ENCODE measurements at regions not wholly inside any gene's neighbourhood (a gene's known extent, or its start where the extent isn't known, plus 50 kb on each side); places are given as distances from the start of the nearest gene placed in this dataset.
A peak's percentile ranks its signal among the peaks of the same experiment; 100 is the strongest.

GRCh38 chr15:47184003-47184907 lies 533.0 kb upstream of the SEMA6D start:
- no peak for DNase-seq
- H3K4me2 ChIP-seq (replicated peaks; ENCODE audit: low read depth, low read length, poor library complexity, severe bottlenecking), result peak overlapping the region; percentile 37
- H2AFZ ChIP-seq (ENCODE audit: insufficient read depth, low read depth, low read length, poor library complexity, severe bottlenecking), result peak overlapping the region; percentile 27
- TF ChIP-seq, protein P1, sequence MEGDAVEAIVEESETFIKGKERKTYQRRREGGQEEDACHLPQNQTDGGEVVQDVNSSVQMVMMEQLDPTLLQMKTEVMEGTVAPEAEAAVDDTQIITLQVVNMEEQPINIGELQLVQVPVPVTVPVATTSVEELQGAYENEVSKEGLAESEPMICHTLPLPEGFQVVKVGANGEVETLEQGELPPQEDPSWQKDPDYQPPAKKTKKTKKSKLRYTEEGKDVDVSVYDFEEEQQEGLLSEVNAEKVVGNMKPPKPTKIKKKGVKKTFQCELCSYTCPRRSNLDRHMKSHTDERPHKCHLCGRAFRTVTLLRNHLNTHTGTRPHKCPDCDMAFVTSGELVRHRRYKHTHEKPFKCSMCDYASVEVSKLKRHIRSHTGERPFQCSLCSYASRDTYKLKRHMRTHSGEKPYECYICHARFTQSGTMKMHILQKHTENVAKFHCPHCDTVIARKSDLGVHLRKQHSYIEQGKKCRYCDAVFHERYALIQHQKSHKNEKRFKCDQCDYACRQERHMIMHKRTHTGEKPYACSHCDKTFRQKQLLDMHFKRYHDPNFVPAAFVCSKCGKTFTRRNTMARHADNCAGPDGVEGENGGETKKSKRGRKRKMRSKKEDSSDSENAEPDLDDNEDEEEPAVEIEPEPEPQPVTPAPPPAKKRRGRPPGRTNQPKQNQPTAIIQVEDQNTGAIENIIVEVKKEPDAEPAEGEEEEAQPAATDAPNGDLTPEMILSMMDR (IDR thresholded peaks at IDR 0.05), result no peak
- no peak for TF ChIP-seq EZH2 (IDR thresholded peaks at IDR 0.05; ENCODE audit: borderline replicate concordance, insufficient read depth, low read depth, low read length, poor library complexity, severe bottlenecking)
- no peak overlapping the region for H3K27ac ChIP-seq (ENCODE audit: low read length in 2 of 2)
- peaks cover 7 to 11% of the 10 kb centered on the region in 2 donors for H3K4me1 ChIP-seq (ENCODE audit: control insufficient read depth in 2 of 2, insufficient read depth in 2 of 2, low read length in 2 of 2)
- no peaks in the 10 kb centered on the region for H3K79me2 ChIP-seq (ENCODE audit: control insufficient read depth, insufficient read depth, low read length)
- no peak for ATAC-seq (ENCODE audit: low read depth)
- no peak overlapping the region for H3K9ac ChIP-seq (ENCODE audit: low read length)
- no peaks in the 10 kb centered on the region for H3K9me3 Mint-ChIP-seq (ENCODE audit: insufficient read depth)
- peaks cover 13% of the 10 kb centered on the region for H3K4me1 Mint-ChIP-seq
- CTCF ChIA-PET, result no interaction called here
- WGBS (ENCODE audit: insufficient coverage), result 5% methylated on average over 83 of the region's 84 CpGs
- H3K27me3 ChIP-seq (replicated peaks in 1 of 4; ENCODE audit: control extremely low read depth in 1 of 4, control insufficient read depth in 3 of 4, insufficient read depth in 4 of 4, low read length in 3 of 4), result peaks cover 0 to 20% (median 11%) of the 10 kb centered on the region in 4 experiments
- no peak overlapping the region for H3K27ac Mint-ChIP-seq
- no peaks in the 10 kb centered on the region for H4K20me1 ChIP-seq (ENCODE audit: control insufficient read depth, insufficient read depth, low read length, poor library complexity, severe bottlenecking)
- H3K4me3 Mint-ChIP-seq, result peak overlapping the region; percentile 47
- H3K4me3 ChIP-seq (ENCODE audit: control extremely low read depth in 1 of 5, extremely low read depth in 1 of 5, insufficient read depth in 1 of 5, low read depth in 2 of 5, low read length in 4 of 5), result no peak overlapping the region
- H3K27me3 Mint-ChIP-seq, result peaks cover 39% of the 10 kb centered on the region
- H3K36me3 ChIP-seq (replicated peaks in 1 of 2; ENCODE audit: control extremely low read depth in 1 of 2, control insufficient read depth in 1 of 2, extremely low read depth in 1 of 2, insufficient read depth in 2 of 2, low read length in 1 of 2), result no peaks in the 10 kb centered on the region
- intact Hi-C loops (cut with micrococcal nuclease), result no loop called here
- POLR2A ChIA-PET, result no interaction called here
- H3K9me3 ChIP-seq (ENCODE audit: control extremely low read depth in 1 of 3, control insufficient read depth in 2 of 3, insufficient read depth in 1 of 3, low read length in 2 of 3), result peaks cover 0 to 7% (median 0%) of the 10 kb centered on the region in 3 donors

All from B cell (primary cell).